ENCODE measurements at regions not wholly inside any gene's neighbourhood (a gene's known extent, or its start where the extent isn't known, plus 50 kb on each side); places are given as distances from the start of the nearest gene placed in this dataset.

GRCh38 chr11:69978841-69979614, 99.1 kb upstream of the ANO1 start:
- TF ChIP-seq, protein P1, sequence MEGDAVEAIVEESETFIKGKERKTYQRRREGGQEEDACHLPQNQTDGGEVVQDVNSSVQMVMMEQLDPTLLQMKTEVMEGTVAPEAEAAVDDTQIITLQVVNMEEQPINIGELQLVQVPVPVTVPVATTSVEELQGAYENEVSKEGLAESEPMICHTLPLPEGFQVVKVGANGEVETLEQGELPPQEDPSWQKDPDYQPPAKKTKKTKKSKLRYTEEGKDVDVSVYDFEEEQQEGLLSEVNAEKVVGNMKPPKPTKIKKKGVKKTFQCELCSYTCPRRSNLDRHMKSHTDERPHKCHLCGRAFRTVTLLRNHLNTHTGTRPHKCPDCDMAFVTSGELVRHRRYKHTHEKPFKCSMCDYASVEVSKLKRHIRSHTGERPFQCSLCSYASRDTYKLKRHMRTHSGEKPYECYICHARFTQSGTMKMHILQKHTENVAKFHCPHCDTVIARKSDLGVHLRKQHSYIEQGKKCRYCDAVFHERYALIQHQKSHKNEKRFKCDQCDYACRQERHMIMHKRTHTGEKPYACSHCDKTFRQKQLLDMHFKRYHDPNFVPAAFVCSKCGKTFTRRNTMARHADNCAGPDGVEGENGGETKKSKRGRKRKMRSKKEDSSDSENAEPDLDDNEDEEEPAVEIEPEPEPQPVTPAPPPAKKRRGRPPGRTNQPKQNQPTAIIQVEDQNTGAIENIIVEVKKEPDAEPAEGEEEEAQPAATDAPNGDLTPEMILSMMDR (IDR thresholded peaks at IDR 0.05; ENCODE audit: insufficient read depth, low read depth, low read length), result no peak
- no peak for TF ChIP-seq EZH2 (IDR thresholded peaks at IDR 0.05; ENCODE audit: insufficient read depth, low read length)
